GM23338 (cell line): ENCODE measurements at regions not wholly inside any gene's neighbourhood (a gene's known extent, or its start where the extent isn't known, plus 50 kb on each side); places are given as distances from the start of the nearest gene placed in this dataset.

ENCODE experiments used
- ATAC-seq: fragments of 200-7000 bp; cut with Tn5 transposase; 3 replicates; pipeline ENCODE4 v1.9.1; 2020
- DNase-seq: peaks from one replicate; pipeline ENCODE4 v3.0.0-alpha.2; 2015; ENCODE audit warnings: low spot score
- H2AFZ ChIP-seq: fragments of 200-600 bp; sonication (generic); 2 replicates; pipeline ENCODE4 v1.8.0; 2016; ENCODE audit warnings: antibody characterized with exemption, mild to moderate bottlenecking, moderate library complexity
- H3F3A ChIP-seq: fragments of 200-600 bp; sonication (generic); replicated peaks from 2 replicates; pipeline ENCODE4 v1.8.0; 2017; ENCODE audit warnings: antibody characterized with exemption, mixed run types, low read depth
- H3K27ac ChIP-seq: fragments of 200-600 bp; sonication (generic); 2 replicates; pipeline ENCODE4 v1.6.1; 2016; ENCODE audit warnings: low read depth
- H3K27me3 ChIP-seq: fragments of 200-600 bp; sonication (generic); 2 replicates; pipeline ENCODE4 v1.8.0; 2016; ENCODE audit warnings: mild to moderate bottlenecking, mixed run types, moderate library complexity; ENCODE audit not compliant: insufficient read depth
- H3K36me3 ChIP-seq: fragments of 200-600 bp; sonication (generic); 2 replicates; pipeline ENCODE4 v1.8.0; 2016; ENCODE audit warnings: mild to moderate bottlenecking; ENCODE audit not compliant: insufficient read depth
- H3K4me1 ChIP-seq: fragments of 200-600 bp; sonication (generic); 2 replicates; pipeline ENCODE4 v1.8.0; 2016; ENCODE audit warnings: mild to moderate bottlenecking, moderate library complexity; ENCODE audit not compliant: insufficient read depth
- H3K4me2 ChIP-seq: fragments of 200-600 bp; sonication (generic); 2 replicates; pipeline ENCODE4 v1.7.1; 2017; ENCODE audit warnings: mixed run types
- H3K4me3 ChIP-seq: fragments of 200-600 bp; sonication (generic); 2 replicates; pipeline ENCODE4 v1.6.1; 2016; ENCODE audit warnings: mixed run types
- H3K79me2 ChIP-seq: fragments of 200-600 bp; sonication (generic); replicated peaks from 2 replicates; pipeline ENCODE4 v1.8.0; 2017; ENCODE audit warnings: mild to moderate bottlenecking; ENCODE audit not compliant: insufficient read depth
- H3K9me2 ChIP-seq: fragments of 200-600 bp; sonication (generic); 2 replicates; pipeline ENCODE4 v1.8.0; 2017; ENCODE audit not compliant: insufficient read depth
- H4K20me1 ChIP-seq: fragments of 200-600 bp; sonication (generic); replicated peaks from 2 replicates; pipeline ENCODE4 v1.8.0; 2017; ENCODE audit warnings: mild to moderate bottlenecking; ENCODE audit not compliant: insufficient read depth
- H3K27ac Mint-ChIP-seq: 2 replicates; pipeline ENCODE4 v1.8.0; 2020; ENCODE audit warnings: inconsistent platforms, mild to moderate bottlenecking, moderate library complexity, mixed read lengths
- H3K27me3 Mint-ChIP-seq: 3 replicates; pipeline ENCODE4 v1.8.0; 2022; ENCODE audit warnings: low read depth, mild to moderate bottlenecking, moderate library complexity, mixed read lengths, inconsistent platforms; ENCODE audit not compliant: insufficient read depth, poor library complexity
- H3K36me3 Mint-ChIP-seq: 3 replicates; pipeline ENCODE4 v1.8.0; 2021; ENCODE audit warnings: low read depth, mild to moderate bottlenecking, inconsistent platforms, moderate library complexity, mixed read lengths
- H3K4me1 Mint-ChIP-seq: 3 replicates; pipeline ENCODE4 v1.8.0; 2020; ENCODE audit warnings: mild to moderate bottlenecking, inconsistent platforms, mixed read lengths
- H3K4me3 Mint-ChIP-seq: 3 replicates; pipeline ENCODE4 v1.8.0; 2021; ENCODE audit warnings: moderate library complexity, mild to moderate bottlenecking, inconsistent platforms, mixed read lengths
- H3K9me3 Mint-ChIP-seq: 3 replicates; pipeline ENCODE4 v1.8.0; 2020; ENCODE audit warnings: moderate library complexity, mild to moderate bottlenecking, inconsistent platforms, mixed read lengths
- CREB1 ChIP-seq: fragments of 250-450 bp; sonication (Bioruptor Pico); IDR thresholded peaks from 2 replicates; pipeline ENCODE4 v1.5.0; 2020; ENCODE audit warnings: low read depth, mild to moderate bottlenecking, moderate library complexity
- CTCF ChIP-seq, 2 experiments: fragments of 200-600 bp in 1 of 2; sonication (generic) in 1 of 2; conservative IDR thresholded peaks; 2 replicates each; pipeline versions ENCODE4 v1.5.1 to v1.6.1; 2016 to 2017; ENCODE audit warnings: antibody characterized with exemption in 2 of 2, low read depth in 2 of 2, mild to moderate bottlenecking in 2 of 2, moderate library complexity in 1 of 2
- ETS1 ChIP-seq: IDR thresholded peaks from 2 replicates; pipeline ENCODE4 v1.6.1; 2016; ENCODE audit warnings: antibody characterized with exemption
- EZH2 ChIP-seq: fragments of 200-600 bp; sonication (generic); IDR thresholded peaks from one replicate; pipeline ENCODE4 v1.8.0; 2017; ENCODE audit warnings: antibody characterized with exemption, mild to moderate bottlenecking, low read depth; ENCODE audit not compliant: unreplicated experiment
- EZH2phosphoT487 ChIP-seq: fragments of 200-600 bp; sonication (generic); IDR thresholded peaks from one replicate; pipeline ENCODE4 v1.8.1; 2018; ENCODE audit warnings: antibody characterized with exemption; ENCODE audit not compliant: unreplicated experiment
- JUNB ChIP-seq: IDR thresholded peaks from one replicate; pipeline ENCODE4 v1.6.1; 2016; ENCODE audit warnings: antibody characterized with exemption; ENCODE audit not compliant: unreplicated experiment
- NANOG ChIP-seq: IDR thresholded peaks from 2 replicates; pipeline ENCODE4 v1.6.1; 2016; ENCODE audit warnings: antibody characterized with exemption, borderline replicate concordance
- POLR2AphosphoS5 ChIP-seq: IDR thresholded peaks from 2 replicates; pipeline ENCODE4 v1.6.1; 2016; ENCODE audit warnings: antibody characterized with exemption, low read depth
- REST ChIP-seq: IDR thresholded peaks from one replicate; pipeline ENCODE4 v1.6.1; 2018; ENCODE audit warnings: antibody characterized with exemption; ENCODE audit not compliant: unreplicated experiment
- STAT1 ChIP-seq: IDR thresholded peaks from one replicate; pipeline ENCODE4 v1.6.1; 2016; ENCODE audit warnings: antibody characterized with exemption; ENCODE audit not compliant: unreplicated experiment
- ZNF114 ChIP-seq: fragments of 250-450 bp; sonication (Bioruptor Pico); IDR thresholded peaks from 2 replicates; pipeline ENCODE4 v1.5.0; 2020; ENCODE audit warnings: mild to moderate bottlenecking, moderate library complexity
- ZNF331 ChIP-seq: fragments of 250-450 bp; sonication (Bioruptor Pico); IDR thresholded peaks from 2 replicates; pipeline ENCODE4 v1.5.0; 2020; ENCODE audit warnings: low read depth, mild to moderate bottlenecking, moderate library complexity
- ZNF462 ChIP-seq: fragments of 250-450 bp; sonication (Bioruptor Pico); IDR thresholded peaks from 2 replicates; pipeline ENCODE4 v1.5.0; 2020; ENCODE audit warnings: mild to moderate bottlenecking, moderate library complexity

- Histone ChIP-seq H3K4me3 (no peak overlapping the region), H3K27ac (no peak overlapping the region), H4K20me1 (no peaks in the 10 kb centered on the region), H2AFZ (no peak overlapping the region), H3K4me1 (no peaks in the 10 kb centered on the region), H3K9me2 (no peaks in the 10 kb centered on the region), H3K27me3 (no peaks in the 10 kb centered on the region), H3K4me2 (no peak overlapping the region), H3F3A (peaks cover 7% of the 10 kb centered on the region), H3K36me3 (no peaks in the 10 kb centered on the region), H3K79me2 (no peaks in the 10 kb centered on the region)
- ATAC-seq (no peak), DNase-seq (no peak)
- no peaks in the 10 kb centered on the region for H3K27me3 Mint-ChIP-seq
- H3K4me1 Mint-ChIP-seq = no peaks in the 10 kb centered on the region
- peaks cover 98% of the 10 kb centered on the region for H3K9me3 Mint-ChIP-seq
- H3K36me3 Mint-ChIP-seq = peaks cover 45% of the 10 kb centered on the region
- H3K27ac Mint-ChIP-seq = no peak overlapping the region
- H3K4me3 Mint-ChIP-seq = no peak overlapping the region
- TF ChIP-seq CREB1 (no peak), EZH2 (no peak), ETS1 (no peak), EZH2phosphoT487 (no peak), ZNF462 (no peak), ZNF114 (no peak), NANOG (no peak), CTCF (conservative IDR thresholded peaks at IDR 0.05; ENCODE audit: low read depth in 2 of 2) (no peak), ZNF331 (CRISPR knock-in tag) (no peak), STAT1 (no peak), JUNB (no peak), POLR2AphosphoS5 (no peak), REST (no peak)
These were observed 167.6 kb upstream of the SALL3 start for GRCh38 chr18:78812067-78812466.
